ENCODE measurements at regions not wholly inside any gene's neighbourhood (a gene's known extent, or its start where the extent isn't known, plus 50 kb on each side); places are given as distances from the start of the nearest gene placed in this dataset.

DNA sequence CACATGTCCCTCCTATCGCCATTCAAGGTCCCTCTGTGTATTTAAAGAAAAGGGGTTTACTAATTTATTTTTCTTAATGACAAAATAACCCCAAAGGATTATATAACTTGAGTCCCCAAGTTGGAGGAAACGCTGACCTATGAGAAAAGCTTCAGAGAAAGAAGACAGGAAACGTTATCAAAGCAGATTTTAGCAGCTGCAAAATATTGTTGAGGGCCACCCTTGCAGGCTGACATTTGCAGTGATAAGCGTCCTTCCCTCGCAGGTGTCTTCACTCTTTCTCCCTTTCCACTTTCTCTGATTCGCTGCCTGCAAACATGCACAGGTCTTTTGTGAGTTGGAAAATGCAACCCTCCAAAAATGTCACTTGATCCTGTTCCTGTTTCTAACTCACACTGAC lies 103.2 kb upstream of the RIPOR2 start:
- TF ChIP-seq POLR2AphosphoS5 (IDR thresholded peaks at IDR 0.05) = no peak
- TF ChIP-seq, protein P1, sequence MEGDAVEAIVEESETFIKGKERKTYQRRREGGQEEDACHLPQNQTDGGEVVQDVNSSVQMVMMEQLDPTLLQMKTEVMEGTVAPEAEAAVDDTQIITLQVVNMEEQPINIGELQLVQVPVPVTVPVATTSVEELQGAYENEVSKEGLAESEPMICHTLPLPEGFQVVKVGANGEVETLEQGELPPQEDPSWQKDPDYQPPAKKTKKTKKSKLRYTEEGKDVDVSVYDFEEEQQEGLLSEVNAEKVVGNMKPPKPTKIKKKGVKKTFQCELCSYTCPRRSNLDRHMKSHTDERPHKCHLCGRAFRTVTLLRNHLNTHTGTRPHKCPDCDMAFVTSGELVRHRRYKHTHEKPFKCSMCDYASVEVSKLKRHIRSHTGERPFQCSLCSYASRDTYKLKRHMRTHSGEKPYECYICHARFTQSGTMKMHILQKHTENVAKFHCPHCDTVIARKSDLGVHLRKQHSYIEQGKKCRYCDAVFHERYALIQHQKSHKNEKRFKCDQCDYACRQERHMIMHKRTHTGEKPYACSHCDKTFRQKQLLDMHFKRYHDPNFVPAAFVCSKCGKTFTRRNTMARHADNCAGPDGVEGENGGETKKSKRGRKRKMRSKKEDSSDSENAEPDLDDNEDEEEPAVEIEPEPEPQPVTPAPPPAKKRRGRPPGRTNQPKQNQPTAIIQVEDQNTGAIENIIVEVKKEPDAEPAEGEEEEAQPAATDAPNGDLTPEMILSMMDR (IDR thresholded peaks at IDR 0.05) = no peak
- TF ChIP-seq POLR2A (IDR thresholded peaks at IDR 0.05) = no peak
- DNase-seq (ENCODE audit: low spot score) = no peak
- H3K27me3 ChIP-seq (replicated peaks; ENCODE audit: insufficient read depth) = no peaks in the 10 kb centered on the region
- H3K27ac ChIP-seq = no peak overlapping the region
- 79% methylated on average over 6 of the region's 6 CpGs for WGBS
- no peak overlapping the region for H3K4me3 ChIP-seq
- H3K36me3 ChIP-seq = no peaks in the 10 kb centered on the region
- intact Hi-C loops (cut with DNase I) = no loop called here
- H3K9me3 ChIP-seq = no peaks in the 10 kb centered on the region
- no peaks in the 10 kb centered on the region for H3K4me1 ChIP-seq (replicated peaks)

DNA sequence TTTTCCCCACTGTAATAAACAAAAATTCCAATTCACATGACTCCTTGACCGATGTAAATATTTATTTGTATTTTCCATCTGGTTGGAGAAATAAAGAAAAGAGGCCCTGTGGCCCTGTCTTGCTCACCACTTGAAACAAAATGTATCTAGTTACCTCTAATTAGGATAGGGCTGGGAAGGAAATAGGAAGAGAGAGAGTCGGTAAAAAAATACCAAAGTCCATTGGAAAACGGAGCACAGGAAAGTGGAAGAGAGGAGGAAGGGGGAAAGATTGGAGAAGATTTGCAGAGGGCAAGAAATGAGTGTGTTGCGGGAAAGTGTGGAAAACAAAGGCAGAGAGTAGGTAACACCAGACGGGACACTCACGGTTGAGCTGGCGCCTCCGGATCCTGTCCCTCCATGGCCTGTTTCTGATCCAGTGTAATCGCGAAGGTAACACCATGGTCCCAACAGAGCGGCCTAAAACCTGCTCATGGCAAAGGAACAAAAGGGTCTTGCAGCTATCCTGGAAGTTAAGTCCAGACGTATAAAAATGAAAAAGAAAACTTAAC lies 105.8 kb upstream of the RIPOR2 start:
- intact Hi-C loops (cut with DNase I) = no loop called here
- Histone ChIP-seq H3K9me3 (no peaks in the 10 kb centered on the region), H3K4me1 (replicated peaks) (no peaks in the 10 kb centered on the region), H3K4me3 (no peak overlapping the region), H3K36me3 (no peaks in the 10 kb centered on the region), H3K27ac (no peak overlapping the region), H3K27me3 (replicated peaks; ENCODE audit: insufficient read depth) (no peaks in the 10 kb centered on the region)
- 89% methylated on average over 12 of the region's 12 CpGs for WGBS
- TF ChIP-seq POLR2AphosphoS5 (IDR thresholded peaks at IDR 0.05) = no peak
- TF ChIP-seq, protein P1 (IDR thresholded peaks at IDR 0.05) = no peak
- no peak for TF ChIP-seq POLR2A (IDR thresholded peaks at IDR 0.05)
- no peak for DNase-seq (ENCODE audit: low spot score)

- TF ChIP-seq POLR2A (IDR thresholded peaks at IDR 0.05) (no peak), POLR2AphosphoS5 (IDR thresholded peaks at IDR 0.05) (no peak)
- TF ChIP-seq, protein P1 (IDR thresholded peaks at IDR 0.05) = no peak
- WGBS = 78% methylated on average over 13 of the region's 13 CpGs
These were observed 106.3 kb upstream of the RIPOR2 start for GRCh38 chr6:25042036-25042521.

GRCh38 chr6:25042536-25042935 lies 106.8 kb upstream of the RIPOR2 start:
- intact Hi-C loops (cut with DNase I) = no loop called here
- DNase-seq (ENCODE audit: low spot score) = no peak
- Histone ChIP-seq H3K27ac (no peak overlapping the region), H3K36me3 (no peaks in the 10 kb centered on the region), H3K9me3 (no peaks in the 10 kb centered on the region), H3K4me1 (replicated peaks) (no peaks in the 10 kb centered on the region), H3K27me3 (replicated peaks; ENCODE audit: insufficient read depth) (no peaks in the 10 kb centered on the region), H3K4me3 (no peak overlapping the region)
- WGBS = 76% methylated on average over 5 of the region's 5 CpGs
- no peak for TF ChIP-seq POLR2AphosphoS5 (IDR thresholded peaks at IDR 0.05)
- TF ChIP-seq, protein P1 (IDR thresholded peaks at IDR 0.05) = no peak
- no peak for TF ChIP-seq POLR2A (IDR thresholded peaks at IDR 0.05)

More at GRCh38 chr6:25042036-25042521, 106.3 kb upstream of the RIPOR2 start:
- no peak for DNase-seq (ENCODE audit: low spot score)
- Histone ChIP-seq H3K9me3 (no peaks in the 10 kb centered on the region), H3K36me3 (no peaks in the 10 kb centered on the region), H3K4me3 (no peak overlapping the region), H3K27me3 (replicated peaks; ENCODE audit: insufficient read depth) (no peaks in the 10 kb centered on the region), H3K4me1 (replicated peaks) (no peaks in the 10 kb centered on the region), H3K27ac (no peak overlapping the region)
- intact Hi-C loops (cut with DNase I) = no loop called here

GRCh38 chr6:25042984-25043725 lies 107.4 kb upstream of the RIPOR2 start:
- TF ChIP-seq, protein P1 (IDR thresholded peaks at IDR 0.05) = no peak
- no peak for TF ChIP-seq POLR2A (IDR thresholded peaks at IDR 0.05)
- no peak for TF ChIP-seq POLR2AphosphoS5 (IDR thresholded peaks at IDR 0.05)
- no peak overlapping the region for H3K27ac ChIP-seq
- WGBS = 96% methylated on average over 1 of the region's 1 CpG

More at GRCh38 chr6:25042984-25043725, 107.4 kb upstream of the RIPOR2 start:
- Histone ChIP-seq H3K36me3 (no peaks in the 10 kb centered on the region), H3K4me1 (replicated peaks) (no peaks in the 10 kb centered on the region), H3K4me3 (no peak overlapping the region), H3K27me3 (replicated peaks; ENCODE audit: insufficient read depth) (no peaks in the 10 kb centered on the region), H3K9me3 (no peaks in the 10 kb centered on the region)
- intact Hi-C loops (cut with DNase I) = no loop called here
- DNase-seq (ENCODE audit: low spot score) = no peak
